ENCODE measurements at regions not wholly inside any gene's neighbourhood (a gene's known extent, or its start where the extent isn't known, plus 50 kb on each side); places are given as distances from the start of the nearest gene placed in this dataset.
A peak's percentile ranks its signal among the peaks of the same experiment; 100 is the strongest.
"Not testable (repeated sequence)": the region's sequence is repeated elsewhere in the genome, so short reads cannot be mapped to it uniquely, and the experiment has no call there.

DNA sequence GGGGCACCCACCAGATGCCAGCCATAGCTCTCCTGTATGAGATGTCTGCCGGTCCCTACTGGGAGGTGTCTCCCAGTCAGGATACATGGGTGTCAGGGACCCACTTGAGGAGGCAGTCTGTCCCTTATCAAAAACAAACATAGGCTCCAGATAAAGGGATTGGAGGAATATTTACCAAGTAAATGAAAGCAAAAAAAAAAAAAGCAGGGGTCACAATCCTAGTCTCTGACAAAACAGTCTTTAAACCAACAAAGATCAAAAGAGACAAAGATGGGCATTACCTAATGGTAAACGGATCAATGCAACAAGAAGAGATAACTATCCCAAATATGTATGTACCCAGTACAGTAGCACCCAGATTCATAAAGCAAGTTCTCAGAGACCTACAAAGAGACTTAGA, 640.0 kb upstream of the LRRTM4 start:
- DNase-seq: peak; percentile 50

DNA sequence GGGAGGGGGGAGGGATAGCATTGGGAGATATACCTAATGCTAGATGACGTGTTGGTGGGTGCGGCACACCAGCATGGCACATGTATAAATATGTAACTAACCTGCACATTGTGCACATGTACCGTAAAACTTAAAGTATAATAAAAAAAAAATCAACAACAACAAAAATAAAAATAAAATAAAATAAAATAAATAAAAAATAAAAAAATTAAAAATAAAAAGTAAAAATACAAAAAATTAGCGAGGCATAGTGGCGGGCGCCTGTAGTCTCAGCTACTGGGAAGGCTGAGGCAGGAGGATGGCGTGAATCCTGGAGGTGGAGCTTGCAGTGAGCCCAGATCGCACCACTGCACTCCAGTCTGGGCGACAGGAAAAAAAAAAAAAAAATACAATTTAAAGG, 650.0 kb upstream of the LRRTM4 start:
- DNase-seq: not testable (repeated sequence)

DNA sequence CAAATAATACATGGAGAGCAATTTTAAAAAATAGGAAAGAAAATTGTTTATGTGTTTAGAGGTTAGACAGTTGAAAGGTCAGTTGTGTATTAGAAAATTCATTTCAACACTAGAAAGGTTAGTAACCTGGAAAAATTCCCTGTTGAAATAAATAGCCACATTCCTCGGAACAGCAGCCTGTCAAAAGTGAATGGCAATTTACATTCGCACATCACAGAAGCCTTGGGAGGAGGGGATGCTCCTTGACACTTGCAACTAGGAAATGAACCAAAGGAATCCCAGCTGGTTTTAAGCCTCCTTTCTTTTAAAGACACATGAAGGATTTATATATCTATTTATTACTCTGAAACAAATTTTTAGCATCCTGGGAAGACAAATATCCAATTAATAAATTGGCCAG, 653.5 kb upstream of the LRRTM4 start:
- no peak for DNase-seq

GRCh38 chr2:78201064-78201575, 678.9 kb upstream of the LRRTM4 start:
- no peak for DNase-seq

- no peak for DNase-seq
These were observed 680.2 kb upstream of the LRRTM4 start for GRCh38 chr2:78202366-78202765.

DNA sequence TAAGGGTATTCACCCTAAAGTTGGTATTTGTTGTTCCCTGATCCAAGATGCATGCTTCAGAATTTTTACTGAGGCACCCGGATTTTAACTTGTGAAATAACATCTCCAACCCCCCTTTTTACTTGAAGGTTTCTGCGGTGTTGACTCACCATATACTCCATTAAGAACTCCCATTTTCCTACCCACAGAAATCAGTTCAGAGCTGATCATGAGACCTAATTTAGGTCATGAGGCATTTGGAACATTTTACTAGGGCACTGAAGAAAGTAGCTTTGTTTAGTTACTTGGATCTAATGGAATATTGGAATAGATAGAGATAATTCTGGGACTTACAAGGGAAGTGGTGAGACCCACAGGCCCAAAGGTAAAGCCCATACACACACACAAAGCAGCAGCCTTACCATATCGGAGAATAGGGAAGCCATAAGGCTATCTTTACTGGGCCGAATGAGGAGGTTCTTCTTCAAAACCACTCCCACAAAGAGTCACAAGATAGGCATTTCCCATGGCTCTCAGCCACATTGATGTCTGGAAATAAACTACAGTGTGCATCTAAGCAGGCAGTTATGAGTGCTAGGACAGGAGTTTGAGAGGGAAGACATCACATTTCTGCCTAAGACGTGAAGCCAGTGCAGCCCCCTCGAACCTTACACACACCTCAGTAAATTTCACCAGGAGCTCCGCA, 681.0 kb upstream of the LRRTM4 start:
- DNase-seq: no peak

DNA sequence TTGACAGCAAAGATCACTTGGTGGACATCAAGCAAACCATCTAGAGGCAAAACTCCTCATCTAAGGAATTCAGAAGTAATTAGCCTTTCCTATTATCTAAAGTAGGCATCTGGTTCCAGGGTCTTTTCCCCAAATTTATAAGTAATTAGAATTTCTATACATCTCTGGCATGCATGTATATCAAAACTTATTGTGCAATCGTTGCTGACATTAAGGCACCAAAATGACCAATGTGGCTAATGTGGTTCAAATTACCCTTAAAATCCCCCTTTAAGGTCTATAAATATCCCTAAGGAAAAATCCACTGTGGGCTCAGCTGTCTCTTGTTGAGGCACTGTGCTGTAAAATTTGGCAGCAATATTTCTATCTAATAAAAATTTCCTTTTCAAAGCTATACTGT, 695.9 kb upstream of the LRRTM4 start:
- no peak for DNase-seq

DNA sequence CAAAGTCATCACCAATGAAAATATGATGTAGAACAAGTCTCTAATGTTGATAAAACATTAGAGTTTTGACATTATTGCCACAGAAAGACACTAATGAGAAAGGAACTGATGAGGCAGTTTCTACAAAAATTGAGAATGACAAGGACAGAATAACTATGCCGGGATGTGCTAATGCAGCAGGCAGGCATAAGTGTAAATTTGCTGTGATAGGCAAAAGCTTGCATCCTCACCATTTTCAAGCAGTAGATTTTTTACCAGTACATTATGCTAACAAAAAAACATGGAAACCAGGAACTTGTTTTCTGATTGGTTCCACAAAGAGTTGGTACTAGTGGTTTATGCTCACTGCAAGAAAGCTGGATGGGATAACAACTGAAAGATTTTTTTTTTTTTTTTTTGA, 715.5 kb upstream of the LRRTM4 start:
- DNase-seq: no peak

DNA sequence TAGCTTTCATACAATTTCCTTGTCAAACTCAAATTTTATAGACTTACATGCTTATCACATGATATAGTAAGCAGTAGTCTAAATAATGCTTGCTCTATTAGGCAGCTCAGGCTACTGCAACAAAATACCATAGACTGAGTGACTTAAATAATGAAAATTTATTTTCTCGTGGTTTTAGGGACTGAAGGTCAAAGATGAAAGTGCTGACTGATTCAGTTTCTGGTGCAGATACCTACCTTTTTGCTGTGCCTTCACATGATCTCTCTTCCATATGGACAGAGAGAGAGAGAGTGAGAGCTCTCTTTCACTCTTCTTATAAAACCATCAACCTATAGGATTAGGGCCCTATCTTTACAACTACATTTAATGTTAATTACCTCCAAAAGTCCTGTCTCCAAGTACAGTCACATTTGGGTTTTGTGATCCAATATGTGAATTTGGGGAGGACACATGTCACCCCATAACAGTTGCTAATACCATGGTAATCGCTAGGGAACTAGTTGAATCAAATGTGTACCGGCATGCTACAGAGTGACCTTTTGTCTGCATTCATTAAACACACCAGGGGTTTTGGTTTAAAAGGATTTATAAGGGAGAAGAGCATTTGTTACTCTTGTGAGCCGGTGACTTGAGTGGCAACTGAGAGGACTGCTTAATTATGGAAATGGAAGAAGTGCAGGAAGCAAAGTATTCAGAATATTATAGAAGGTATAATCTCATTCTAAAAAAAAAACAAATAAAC, 723.4 kb upstream of the LRRTM4 start:
- peak; percentile 2 for DNase-seq

GRCh38 chr2:78251708-78252107, 729.5 kb upstream of the LRRTM4 start:
- DNase-seq: no peak

DNA sequence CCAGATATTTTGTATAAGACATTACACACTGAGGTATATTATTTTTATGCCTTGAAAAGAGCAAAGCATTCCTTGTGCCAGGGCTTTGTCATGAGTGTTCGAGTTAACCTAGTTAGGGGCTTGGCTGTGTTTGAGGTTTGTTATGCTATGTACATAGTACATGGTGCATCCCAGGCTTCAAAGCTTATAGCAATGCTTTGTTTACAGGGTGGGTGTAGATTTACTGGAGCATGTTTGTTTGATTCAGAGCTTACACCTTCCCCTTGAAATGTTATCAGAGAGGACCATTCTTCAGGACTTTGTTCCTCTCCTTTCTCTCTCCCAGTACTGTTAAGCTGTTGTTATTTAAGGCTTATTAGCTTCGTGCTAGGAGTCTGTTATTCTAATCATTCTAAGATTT, 738.7 kb upstream of the LRRTM4 start:
- DNase-seq: peak; percentile 8

DNA sequence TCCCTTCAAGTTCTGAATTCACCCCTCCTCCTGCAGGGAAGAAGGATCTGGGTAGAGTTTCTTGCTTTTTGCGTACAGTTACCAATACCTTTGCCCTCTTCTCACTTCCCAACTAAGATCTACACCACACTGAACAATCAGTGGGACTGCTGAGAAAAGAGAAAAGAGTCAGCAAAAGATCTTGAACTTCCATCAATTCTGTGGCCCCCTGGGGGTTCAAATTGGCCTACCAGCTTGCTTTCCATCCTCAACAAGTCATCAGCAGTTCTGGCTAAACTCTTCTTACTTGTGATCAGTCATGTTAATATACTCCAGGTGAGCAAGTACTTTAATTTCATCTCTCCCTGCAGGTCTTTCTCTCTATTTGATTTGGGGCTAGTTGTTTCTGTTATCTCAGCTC, 739.3 kb upstream of the LRRTM4 start:
- DNase-seq: no peak

DNA sequence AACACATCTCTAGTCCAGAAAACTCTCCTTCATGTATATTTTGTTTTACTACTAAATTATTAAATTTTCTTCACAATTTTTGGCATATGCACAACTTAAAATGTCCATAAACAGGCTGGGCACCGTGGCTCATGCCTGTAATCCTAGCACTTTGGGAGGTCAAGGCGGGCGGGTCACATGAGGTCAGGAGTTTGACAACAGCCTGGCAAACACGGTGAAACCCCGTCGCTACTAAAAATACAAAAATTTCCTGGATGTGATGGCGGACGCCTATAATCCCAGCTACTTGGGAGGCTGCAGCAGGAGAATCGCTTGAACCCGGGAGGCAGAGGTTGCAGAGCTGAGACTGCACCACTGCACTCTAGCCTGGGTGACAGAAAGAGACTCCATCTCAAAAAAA, 739.9 kb upstream of the LRRTM4 start:
- not testable (repeated sequence) for DNase-seq

DNA sequence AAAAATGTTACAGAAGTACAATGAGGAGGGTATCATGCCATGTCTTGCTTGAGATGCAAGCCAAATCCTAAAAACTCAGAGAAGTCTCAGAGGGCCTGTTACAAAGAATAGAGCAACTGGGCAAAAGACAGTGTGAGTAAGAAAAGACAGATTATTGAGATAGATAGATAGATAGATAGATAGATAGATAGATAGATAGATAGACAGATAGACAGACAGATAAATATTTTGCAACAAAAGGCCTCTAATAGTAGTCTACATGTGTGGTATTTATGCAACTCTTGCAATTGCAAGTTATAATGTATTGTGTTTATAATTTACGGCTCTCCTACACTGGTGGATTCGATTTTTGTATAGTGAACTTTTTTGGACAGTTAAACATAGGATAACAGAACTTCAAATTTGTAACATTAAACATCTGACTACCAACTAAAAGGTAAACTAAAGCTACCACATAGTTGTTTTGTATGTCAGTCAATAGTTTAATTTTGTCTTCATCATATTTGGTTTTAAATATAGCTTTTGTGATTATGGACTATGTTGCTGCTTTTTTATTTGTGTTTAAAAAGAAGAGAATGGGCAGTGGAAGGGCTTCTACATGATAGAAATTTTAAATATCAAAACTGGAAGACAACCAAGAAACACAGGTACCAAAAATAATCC, 740.7 kb upstream of the LRRTM4 start:
- DNase-seq: no peak

DNA sequence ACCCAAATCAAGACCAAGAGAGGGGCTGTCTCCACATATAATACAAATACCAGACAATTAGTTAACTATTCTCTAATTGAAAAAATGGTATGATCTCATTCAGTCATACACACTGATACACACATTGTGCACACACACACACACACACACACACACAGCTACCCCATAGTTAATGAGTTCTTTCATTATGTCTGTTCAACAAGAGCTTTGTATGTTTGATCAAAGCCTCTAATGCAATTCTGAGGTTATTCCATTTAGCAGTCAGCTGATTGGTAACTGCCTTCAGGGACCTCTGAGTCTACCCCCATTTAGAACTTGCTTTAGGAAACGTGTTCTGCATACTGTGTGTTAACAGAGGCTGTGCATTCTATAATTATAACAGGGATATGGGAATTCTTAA, 741.4 kb upstream of the LRRTM4 start:
- DNase-seq: no peak

DNA sequence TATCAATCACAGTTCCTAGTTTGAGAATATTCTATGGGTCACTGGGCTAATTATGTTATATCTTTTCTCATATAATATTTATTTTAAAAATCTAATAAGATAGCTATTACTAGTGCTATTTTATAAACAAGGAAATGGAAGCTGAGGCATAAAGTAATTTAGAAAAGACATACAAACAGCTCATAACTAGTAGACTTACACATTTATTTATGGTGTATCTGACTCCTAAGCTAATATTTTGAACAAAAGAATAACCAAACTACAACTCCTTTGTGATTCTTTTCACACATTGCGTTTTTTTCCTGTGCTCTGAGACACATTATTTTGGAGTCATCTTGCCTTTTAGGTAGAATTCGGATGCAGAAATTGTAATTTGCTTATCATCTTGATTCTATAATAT, 742.0 kb upstream of the LRRTM4 start:
- DNase-seq: no peak

DNA sequence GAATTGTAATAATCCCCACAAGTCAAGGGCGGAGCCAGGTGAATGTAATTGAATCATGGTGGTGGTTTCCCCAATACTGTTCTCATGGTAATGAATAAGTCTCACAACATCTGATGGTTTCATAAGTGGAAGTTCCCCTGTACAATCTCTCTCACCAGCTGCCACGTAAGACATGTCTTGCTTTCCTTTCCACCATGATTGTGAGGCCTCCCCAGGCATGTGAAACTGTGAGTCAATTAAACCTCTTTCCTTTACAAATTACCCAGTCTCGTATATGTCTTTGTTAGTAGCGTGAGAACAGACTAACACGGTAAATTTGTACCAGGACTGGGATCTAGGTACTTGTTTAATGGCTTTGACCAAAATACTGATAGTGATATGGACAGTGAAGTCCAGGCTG, 744.3 kb upstream of the REG3G start:
- DNase-seq: no peak

- DNase-seq: no peak
These were observed 734.8 kb upstream of the REG3G start for GRCh38 chr2:78290581-78291214.

DNA sequence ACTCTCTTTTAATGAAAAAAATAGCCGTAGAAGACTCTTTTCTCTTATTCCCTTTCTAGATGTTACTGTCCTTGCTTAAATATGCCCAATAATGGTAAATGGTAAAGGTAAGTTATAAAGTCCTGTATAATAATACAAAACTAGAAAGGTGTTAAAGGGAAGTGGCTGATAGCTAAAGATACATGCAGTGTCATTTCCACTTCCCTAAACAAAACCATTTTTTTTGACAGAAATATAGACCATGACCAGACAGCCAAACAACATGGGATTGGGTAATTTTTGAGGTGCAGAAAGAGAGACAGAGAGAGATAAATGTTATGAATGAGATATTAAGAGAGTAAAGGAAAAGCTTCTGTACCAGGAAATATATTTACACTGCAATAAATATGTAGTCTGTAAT, 731.7 kb upstream of the REG3G start:
- no peak for DNase-seq

GRCh38 chr2:78301166-78301789, 724.2 kb upstream of the REG3G start:
- no peak for DNase-seq

GRCh38 chr2:78304678-78305077, 720.8 kb upstream of the REG3G start:
- DNase-seq: peak; percentile 62

DNA sequence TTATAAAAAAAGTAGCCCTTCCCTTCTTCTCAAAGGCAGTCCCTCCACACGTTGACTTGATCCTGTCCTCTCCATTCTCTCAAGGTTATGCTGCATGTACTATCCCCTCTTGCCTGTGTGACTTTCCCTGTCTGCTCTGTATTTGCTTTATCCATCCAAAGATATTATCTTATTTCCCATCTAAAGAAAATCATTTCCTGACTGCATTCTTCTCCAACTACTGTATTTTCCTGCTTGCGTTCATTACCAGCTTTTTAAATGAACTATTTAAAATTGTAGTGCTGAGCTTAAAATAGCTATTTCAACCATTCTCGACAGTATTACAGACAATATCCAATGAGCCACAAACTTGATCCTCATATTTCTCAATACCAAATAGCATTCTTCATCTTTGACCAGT, 716.0 kb upstream of the REG3G start:
- no peak for DNase-seq

GRCh38 chr2:78315368-78315767, 710.1 kb upstream of the REG3G start:
- DNase-seq: no peak
